Activated naive CD4-positive, alpha-beta T cell treated with Interleukin-2 at 50 U/mL for 16 hours (primary cell): ENCODE measurements at regions not wholly inside any gene's neighbourhood (a gene's known extent, or its start where the extent isn't known, plus 50 kb on each side); places are given as distances from the start of the nearest gene placed in this dataset.

Source experiments
- DNase-seq: peaks from one replicate; pipeline ENCODE4 v3.0.0-alpha.2; 2020

DNA sequence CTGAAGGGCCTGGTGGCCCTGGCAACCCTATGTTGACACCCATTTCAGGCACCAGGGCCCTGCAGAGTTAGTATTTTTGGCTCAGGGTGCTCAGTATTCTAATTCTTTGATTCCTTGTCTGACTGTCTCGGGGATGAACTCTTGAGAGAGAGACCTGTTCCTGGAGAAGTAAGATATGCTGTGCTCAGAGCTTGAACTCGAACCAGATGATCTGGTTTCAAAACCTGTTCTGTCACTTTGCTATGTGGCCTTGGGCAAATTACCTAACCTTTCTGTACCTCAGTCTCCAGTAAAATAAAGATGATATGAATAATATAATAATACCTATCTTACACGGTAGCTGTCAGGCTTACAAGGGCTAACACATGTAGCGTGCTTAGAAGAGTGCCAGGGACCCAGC lies 294.2 kb downstream of the DYSF start:
- DNase-seq, result no peak

DNA sequence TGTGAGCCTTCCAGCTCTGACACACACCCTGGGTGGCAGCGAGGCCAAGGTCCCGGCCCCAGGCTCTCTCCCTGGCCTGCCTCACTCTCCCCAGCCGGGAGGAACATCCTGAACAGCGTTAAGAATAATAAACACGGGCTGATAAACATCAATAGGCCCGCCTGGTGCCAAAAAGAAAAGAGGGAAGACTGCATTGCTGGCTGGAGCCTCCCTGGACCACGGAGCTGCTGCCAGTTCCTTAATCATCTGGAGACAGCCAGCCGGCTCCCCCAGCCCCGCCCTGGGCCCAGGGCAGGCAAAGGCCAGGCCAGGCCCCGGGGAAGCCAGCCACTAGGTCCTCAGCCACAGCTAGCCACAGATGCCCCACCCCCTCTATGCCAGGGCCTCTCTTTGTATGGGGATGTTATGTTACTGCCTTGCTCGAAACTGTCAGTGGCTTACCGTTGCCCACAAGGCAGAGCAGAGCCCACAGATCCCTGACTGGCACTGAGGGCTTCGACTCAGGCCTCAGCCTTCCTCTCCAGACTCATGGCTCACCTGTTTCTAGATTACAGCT lies 293.7 kb downstream of the DYSF start:
- DNase-seq, result no peak

DNA sequence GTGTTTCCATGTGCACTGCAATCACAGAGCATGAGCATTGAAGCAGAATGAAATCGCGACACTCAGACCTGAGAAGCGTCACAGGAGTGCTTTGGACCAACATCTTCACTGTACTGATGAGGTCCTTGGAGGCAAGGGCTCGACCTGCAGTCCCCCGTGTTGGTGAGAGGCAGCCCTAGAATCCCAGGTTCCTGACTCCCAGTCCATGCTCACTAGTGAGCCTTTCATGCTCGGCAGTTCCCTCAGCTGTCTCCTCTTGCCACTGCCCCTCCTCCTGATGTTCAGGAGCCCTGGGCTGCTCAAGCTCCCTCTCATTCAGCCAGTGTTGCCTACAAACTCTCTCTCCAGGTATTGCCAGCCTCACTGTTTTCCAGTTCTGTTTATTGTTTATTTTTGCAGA lies 291.4 kb downstream of the DYSF start:
- no peak for DNase-seq

DNA sequence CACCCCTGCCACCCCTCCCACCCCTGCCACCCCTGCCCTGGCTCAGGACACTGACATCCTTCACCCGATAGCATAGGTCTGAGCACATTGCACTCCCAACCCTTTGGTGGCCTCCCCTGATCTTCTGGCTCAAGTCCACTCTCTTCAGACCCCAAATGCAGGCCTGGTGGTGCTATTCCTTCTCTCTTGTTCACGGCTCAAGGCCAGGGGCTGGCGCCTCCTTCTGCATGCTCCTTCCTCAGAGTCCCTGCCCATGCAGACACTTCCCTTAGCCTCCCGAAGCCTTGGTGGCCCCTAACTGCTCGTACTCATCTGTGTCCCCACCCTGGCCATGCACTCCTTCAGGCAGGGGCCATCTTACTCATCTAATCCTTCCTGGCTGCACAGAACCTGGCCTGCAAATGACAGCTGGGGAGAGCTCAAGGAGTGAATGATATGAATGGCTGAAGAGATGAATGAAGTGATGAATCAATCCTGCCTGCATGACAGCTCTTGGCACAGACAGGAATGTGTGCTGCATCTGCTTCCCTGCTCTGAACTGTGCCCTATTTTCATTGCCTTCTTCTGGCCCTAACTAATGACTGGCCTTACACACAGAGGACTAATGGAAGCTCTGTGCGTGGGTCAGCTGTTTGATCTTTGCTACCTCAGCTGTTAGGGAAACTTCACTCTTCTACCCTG lies 290.8 kb downstream of the DYSF start:
- DNase-seq, result no peak

DNA sequence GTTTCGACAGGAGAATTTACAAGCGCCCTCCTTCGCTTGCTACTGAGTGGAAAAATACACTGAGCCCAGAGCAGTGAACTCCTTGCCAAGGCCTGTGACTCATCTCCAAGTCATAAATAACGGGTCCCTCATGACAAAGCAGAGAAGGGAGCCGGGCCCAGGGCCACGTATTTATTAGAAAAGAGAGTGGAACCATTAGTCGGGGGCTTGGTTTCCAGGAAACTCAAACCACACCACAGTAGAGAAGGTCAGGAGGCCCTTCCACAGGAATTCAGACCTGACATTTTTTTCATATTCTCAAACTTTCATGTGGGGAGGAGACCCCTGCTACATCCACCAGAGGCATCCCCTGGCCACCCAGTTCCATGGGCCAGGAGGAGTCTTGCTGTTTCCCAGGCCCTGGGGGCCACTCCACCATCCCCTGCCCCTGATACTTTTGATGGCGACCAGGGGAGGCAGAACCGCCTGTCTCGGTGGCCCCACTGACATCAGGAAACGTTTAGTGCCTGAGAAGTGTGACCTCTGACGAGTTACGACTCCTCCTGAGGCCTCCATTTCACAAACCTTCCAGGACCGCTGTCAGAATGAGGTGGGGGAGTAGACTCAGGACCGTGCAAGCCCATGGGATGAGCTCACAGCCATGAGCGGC lies 289.7 kb downstream of the DYSF start:
- no peak for DNase-seq

DNA sequence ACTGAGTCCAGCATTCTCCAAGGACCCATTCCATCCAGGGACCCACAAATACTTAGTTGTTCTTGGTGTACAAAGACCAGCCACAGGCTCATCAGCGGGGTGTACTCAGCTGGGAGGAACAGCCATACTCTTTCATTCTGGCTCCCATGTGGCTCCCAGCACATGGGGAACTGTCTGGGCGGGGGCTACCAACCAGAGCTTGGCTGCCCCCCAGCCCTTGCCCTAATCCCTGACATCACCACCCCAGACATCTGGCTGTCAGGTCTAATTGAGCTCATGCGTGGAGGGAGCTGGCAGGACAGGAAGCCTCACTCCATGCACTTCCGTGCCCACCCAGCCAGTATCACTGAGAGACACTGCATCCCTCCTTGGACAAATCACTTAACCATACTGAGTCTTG lies 283.6 kb downstream of the DYSF start:
- no peak for DNase-seq

DNA sequence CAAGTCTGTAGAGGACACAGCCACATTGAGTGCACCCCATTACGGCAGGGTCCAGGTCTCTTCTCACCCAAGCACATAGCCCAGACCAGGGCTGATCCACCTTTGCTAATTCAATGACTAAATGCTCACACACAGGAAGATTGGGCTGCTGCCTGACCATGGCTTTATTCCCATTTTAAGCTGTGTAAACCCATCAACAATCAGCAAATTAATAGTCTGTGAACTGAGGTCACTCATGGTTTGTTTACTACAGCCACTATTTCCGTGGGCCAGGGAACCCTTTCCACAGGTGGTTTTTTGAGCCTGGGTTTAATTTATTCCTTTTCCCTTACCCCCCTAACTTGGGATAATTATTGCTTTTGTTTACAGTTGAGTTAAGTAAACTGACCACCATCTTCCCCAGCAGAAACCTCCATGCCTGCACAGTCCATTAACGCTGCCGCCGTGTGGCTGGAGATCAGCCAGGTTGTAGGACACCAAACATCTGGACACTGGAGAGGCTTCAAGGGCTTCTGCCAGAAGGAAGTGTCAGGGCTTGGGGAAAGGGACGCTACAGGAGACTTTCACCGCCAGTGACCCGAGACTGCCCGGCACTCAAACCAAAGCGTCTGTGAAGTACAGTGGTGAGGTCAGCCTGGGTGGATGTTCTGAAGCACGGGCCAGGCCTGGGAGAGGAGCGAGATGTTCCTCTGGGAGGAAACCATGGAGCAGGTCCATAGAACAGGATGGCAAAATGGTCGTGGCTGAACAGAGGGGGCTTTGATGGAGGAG lies 282.9 kb downstream of the DYSF start:
- no peak for DNase-seq
